CMK (cell line): ENCODE measurements at regions not wholly inside any gene's neighbourhood (a gene's known extent, or its start where the extent isn't known, plus 50 kb on each side); places are given as distances from the start of the nearest gene placed in this dataset.

ENCODE experiments used
- DNase-seq: peaks from one replicate; pipeline ENCODE4 v3.0.0-alpha.2; 2010; ENCODE audit warnings: low read depth

DNA sequence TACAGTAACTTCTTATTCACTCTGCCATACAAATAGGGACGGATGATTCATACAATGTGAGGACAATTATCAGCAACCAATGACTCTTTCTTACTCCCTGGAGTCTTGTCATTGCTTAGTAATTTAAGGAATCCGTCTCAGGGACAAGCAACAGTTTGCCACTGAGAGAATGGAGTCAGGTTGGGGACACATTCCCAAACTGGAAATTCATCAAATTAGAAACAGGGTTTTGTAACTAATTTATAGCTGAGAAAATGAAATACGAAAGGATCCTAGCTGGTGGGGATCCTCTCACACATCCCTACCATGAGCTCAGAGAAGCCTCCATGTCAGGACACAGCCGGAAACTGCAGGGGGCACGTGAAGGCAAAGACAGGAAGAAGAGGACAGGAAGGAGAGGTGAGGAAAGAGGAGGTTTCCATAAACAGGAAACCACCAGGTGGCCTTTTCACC lies 50.4 kb upstream of the KDR start:
- no peak for DNase-seq

DNA sequence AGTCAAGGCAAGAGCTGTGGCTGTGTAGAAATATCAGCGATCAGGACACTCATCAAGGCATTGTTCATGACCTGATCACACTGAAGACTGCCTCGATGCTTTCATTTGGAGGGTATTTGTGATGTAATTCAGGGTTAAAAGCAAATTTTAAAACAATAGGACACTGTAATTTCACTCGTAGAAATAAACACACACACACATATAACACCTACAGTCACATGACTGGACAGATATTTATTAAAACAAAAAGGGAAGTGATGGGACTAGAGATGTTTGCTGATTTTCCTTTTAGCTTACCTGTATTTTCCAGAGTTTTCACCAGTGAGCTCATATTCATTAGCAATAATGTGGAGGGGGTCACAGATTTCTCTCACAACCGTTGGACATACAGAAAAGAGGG lies 51.1 kb upstream of the KDR start:
- no peak for DNase-seq

DNA sequence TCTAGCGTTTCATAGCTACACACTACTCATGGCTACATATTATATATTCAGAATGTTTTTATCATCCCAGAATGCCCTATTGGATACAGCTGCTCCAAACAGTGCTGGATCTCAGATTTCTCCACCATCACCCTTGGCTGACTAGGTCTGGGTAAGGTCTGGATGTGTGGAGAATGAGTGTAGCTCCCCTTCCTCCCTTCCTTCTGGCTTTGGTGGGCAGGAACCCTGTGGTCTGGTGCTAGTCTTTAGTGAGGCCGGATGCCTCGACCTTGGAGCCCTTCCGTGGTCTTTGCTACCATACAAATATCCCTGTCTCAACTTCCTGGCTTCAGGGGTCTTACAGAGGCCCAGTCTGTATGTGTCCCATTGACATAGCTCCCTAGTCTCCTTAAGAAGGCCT lies 52.1 kb upstream of the KDR start:
- no peak for DNase-seq

DNA sequence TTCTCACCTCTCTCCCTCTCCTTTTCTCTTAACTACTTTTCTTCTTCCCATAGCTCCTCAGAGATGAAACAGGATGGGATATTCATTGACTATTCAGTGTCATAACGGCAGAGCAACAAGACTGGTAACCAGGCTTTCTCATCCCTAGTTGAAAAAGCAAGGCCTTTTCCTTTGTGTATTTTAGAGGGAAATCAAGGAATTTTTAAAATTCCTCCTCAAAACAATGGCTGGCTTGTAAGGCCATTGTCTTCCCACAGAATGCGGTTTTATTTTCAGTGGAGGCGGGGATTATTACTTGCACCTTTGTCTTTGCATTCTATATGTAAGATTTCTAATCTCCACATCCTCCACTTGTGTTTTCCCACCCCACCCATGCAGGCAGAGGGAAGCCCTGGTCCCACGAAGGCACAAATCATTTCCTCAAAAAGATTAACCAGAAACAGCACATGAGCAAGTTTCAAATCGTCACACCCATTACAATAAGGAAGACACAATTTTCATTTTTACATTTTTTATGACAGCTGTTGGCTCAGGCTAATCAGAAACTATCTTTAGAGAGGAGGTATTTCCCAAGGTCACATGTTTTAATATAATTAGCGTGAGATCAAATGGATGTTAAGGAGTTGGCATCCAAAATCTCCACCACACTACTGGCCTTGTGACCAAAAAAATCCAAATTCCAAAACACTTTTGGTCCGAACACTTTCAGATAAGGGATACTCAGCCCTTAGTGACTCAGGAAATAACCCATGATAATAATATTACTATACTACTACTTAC lies 53.0 kb upstream of the KDR start:
- DNase-seq: no peak

- DNase-seq: no peak
Measured at GRCh38 chr4:55181010-55182005, 55.9 kb upstream of the KDR start.

- DNase-seq: no peak
Measured at GRCh38 chr4:55183926-55184599, 58.7 kb upstream of the KDR start.

DNA sequence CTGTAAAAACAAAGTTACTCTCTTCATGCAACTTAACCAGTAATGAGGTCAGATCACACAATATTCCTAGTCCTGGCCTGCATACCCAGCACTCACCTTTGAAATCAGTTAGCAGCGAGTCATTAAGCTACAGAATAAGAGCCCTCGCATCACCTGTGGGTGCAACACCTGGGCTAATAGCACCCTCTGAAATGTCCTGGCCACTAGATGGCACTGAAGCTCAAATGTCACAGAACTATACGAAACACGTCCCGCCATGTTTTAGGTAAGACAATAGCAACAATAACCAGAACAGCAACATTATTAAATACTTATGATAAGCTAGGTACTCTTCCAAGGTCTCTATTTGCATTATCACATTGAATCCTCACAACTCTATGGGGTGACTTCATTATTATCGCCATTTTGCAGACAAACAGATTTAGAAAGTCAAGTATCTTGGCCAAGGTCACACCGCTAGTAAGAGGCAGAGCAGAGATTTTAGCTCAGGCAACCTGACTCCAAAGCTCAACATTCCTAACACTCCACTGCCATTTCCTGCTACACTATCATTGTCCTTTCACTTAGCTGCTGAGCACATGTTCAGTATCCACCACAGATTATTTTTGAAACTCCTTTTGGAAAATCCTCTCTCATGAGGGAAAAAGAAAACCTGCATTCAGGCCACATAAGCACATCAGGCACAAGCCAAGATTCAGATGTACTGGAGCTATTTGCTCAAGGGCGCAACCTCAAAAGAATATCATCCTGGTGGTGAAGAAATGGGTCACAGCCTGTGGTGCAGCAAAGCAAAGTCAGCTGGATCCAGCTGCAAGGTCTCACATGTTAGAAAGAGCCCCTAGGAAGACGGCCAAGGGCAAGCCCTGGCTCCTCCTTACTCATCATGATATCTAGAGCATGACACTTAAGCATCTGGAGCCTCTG lies 59.5 kb upstream of the KDR start:
- no peak for DNase-seq

- DNase-seq: no peak
Measured at GRCh38 chr4:55186123-55186522, 60.7 kb upstream of the KDR start.

DNA sequence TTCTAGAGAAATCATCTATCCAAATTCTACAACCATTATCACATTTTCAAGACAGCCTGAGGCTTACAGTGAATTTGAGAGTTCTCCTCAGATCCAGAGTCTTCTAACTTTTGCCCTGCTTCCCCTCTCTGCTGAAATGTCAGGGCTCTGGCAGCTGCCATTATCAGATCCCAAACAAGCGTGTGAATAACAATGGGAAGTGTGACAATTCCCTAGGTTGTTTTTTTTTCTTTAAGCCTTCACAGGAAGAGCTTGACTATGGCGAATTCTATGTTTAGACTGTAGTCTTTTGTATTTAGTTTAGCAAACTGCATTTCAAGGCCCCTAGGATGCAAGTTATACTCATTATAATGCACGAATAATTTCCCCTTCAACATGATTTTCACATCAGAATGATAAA lies 61.3 kb upstream of the KDR start:
- DNase-seq: no peak

DNA sequence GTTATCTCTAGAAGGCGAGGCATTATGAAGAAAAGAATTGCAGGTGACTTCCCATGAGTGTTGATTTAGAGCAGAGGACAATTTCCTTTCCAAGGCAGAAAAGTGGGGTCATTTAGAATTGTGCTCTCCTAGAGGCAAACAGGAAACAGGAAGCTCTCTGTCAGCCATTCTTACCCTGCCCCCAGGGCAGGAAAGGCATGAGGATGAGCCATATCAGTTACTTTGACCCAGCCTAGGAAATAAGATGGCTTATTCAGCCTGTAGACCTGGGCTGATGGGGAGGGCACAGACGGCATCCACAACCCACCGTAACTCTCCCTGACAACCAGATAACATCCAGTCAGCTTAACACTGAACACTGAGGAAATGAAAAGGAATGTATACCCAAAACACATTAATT lies 88.8 kb upstream of the KDR start:
- no peak for DNase-seq

GRCh38 chr4:55215087-55215486 lies 89.7 kb upstream of the KDR start:
- no peak for DNase-seq

- DNase-seq: no peak
Measured at GRCh38 chr4:55216863-55217635, 91.7 kb upstream of the KDR start.

GRCh38 chr4:55218041-55218440 lies 92.6 kb upstream of the KDR start:
- DNase-seq: no peak

GRCh38 chr4:55237839-55238238 lies 108.2 kb upstream of the SRD5A3 start:
- DNase-seq: no peak

DNA sequence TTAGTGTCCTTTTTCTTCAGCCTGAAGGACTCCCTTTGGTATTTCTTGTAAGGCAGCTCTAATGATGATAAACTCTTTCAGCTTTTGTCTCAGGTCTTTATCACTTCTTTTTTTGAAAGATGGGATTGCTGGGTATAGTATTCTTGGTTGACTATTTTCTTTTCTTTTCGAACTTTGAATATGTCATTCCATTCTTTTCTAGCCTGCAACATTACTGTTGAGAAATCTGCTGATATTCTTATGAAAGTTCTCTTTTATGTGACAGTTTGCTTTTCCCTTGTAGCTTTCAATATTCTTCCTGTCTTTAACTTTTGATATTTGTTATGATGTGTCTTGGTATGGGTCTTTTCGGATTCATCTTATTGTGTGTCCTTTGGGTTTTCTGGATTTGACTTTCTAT lies 107.6 kb upstream of the SRD5A3 start:
- DNase-seq: no peak

GRCh38 chr4:55241461-55241860 lies 104.6 kb upstream of the SRD5A3 start:
- DNase-seq: no peak

DNA sequence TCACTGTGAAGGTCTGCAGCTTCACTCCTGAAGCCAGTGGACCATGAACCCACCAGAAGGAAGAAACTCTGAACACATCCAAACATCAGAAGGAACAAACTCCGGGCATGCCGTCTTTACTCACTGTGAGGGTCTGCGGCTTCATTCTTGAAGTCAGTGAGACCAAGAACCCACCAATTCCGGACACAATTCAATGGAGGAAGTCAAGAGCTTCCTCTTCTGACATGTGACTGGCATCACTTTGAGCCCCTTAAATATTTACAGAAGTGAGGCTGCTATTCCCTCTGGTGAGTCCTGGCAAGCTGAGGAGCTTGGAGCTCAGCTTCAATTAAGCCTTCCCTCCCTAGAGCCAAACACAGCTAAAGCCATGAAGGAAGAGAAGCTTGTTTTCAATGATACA lies 103.5 kb upstream of the SRD5A3 start:
- DNase-seq: no peak

GRCh38 chr4:55247521-55247920 lies 98.5 kb upstream of the SRD5A3 start:
- DNase-seq: no peak

GRCh38 chr4:55248756-55249155 lies 97.3 kb upstream of the SRD5A3 start:
- no peak for DNase-seq

DNA sequence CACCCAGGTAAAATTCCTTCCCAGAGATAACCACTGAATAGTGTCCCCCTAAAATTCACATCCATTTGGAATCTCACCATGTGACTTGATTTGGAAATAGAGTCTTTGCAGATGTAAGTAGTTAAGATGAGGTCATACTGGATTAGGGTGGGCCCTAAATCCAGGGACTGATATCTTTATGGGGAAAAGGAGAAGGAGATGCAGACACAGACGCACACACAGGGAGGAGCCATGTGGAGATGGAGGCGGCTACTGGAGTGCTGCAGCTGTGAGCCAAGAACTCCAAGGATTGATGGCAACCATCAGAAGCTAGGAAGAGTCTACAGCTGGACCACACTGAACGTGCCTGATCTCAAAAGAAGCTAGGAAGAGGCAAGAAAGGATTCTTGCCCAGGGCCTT lies 96.6 kb upstream of the SRD5A3 start:
- DNase-seq: no peak

GRCh38 chr4:55251342-55251741 lies 94.7 kb upstream of the SRD5A3 start:
- no peak for DNase-seq
